ENCODE measurements at regions not wholly inside any gene's neighbourhood (a gene's known extent, or its start where the extent isn't known, plus 50 kb on each side); places are given as distances from the start of the nearest gene placed in this dataset.

DNA sequence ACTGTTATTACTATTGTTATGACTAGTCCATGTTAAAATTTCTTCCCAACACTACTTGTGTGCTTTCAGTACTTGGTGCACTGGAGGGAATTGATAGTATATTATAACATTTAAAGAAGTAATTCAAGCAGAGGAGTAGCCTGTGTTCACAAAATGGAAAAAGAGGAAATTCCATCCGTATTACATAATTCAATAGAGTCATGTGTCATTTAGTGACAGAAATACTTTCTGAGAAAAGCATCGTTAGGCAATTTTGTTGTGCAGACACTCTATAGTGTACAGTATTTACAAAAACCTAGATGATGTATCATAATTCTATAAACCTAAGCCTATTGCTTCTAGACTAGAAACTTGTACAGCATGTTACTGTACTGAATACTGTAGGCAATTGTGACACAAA, 78.3 kb upstream of the PCSK5 start:
- FAIRE-seq (no peak), DNase-seq (ENCODE audit: low spot score) (no peak), ATAC-seq (no peak)
- Histone ChIP-seq H2AFZ (ENCODE audit: low read length) (no peak overlapping the region), H4K20me1 (ENCODE audit: insufficient read depth, low read length) (no peaks in the 10 kb centered on the region), H3K9ac (ENCODE audit: insufficient read depth, low read depth, low read length) (no peak overlapping the region), H3K27ac (ENCODE audit: extremely low read length, insufficient read depth, low read length) (no peak overlapping the region), H3K27me3 (ENCODE audit: control insufficient read depth in 1 of 2, insufficient read depth in 2 of 2, low read length in 2 of 2) (no peaks in the 10 kb centered on the region), H3K36me3 (replicated peaks in 1 of 2; ENCODE audit: control insufficient read depth in 1 of 2, insufficient read depth in 2 of 2, low read length in 2 of 2) (no peaks in the 10 kb centered on the region), H3K4me2 (ENCODE audit: low read depth, low read length) (no peak overlapping the region), H3K4me3 (replicated peaks in 1 of 3; ENCODE audit: insufficient read depth in 1 of 3, low read depth in 2 of 3, low read length in 3 of 3) (no peak overlapping the region), H3K79me2 (ENCODE audit: insufficient read depth, low read length) (no peaks in the 10 kb centered on the region), H3K4me1 (ENCODE audit: insufficient read depth, low read length) (no peaks in the 10 kb centered on the region), H3K9me3 (ENCODE audit: low read length) (peaks cover 42% of the 10 kb centered on the region)
- in situ Hi-C loops (cut with HindIII; ENCODE audit: extremely low pct_ligation_motif_present, low pct_unique_long_range_greater_than_20kb) (no loop called here), intact Hi-C loops (cut with micrococcal nuclease; ENCODE audit: unreplicated experiment) (no loop called here)
- WGBS (ENCODE audit: low lambda C conversion rate): 4% methylated on average over 2 of the region's 2 CpGs
- ChIA-PET CTCF (ENCODE audit: low intra/inter-chr PET ratio, low total read pairs) (no interaction called here), POLR2A (no interaction called here)
- BruUV-seq (replicated peaks): no TSS peak
- TF ChIP-seq CEBPG (CRISPR knock-in tag; IDR thresholded peaks at IDR 0.05): no peak
- TF ChIP-seq CCDC6 (CRISPR knock-in tag; IDR thresholded peaks at IDR 0.05): no peak
- no peak for TF ChIP-seq MYNN (CRISPR knock-in tag; IDR thresholded peaks at IDR 0.05; ENCODE audit: low read depth)
- TF ChIP-seq, protein P1, sequence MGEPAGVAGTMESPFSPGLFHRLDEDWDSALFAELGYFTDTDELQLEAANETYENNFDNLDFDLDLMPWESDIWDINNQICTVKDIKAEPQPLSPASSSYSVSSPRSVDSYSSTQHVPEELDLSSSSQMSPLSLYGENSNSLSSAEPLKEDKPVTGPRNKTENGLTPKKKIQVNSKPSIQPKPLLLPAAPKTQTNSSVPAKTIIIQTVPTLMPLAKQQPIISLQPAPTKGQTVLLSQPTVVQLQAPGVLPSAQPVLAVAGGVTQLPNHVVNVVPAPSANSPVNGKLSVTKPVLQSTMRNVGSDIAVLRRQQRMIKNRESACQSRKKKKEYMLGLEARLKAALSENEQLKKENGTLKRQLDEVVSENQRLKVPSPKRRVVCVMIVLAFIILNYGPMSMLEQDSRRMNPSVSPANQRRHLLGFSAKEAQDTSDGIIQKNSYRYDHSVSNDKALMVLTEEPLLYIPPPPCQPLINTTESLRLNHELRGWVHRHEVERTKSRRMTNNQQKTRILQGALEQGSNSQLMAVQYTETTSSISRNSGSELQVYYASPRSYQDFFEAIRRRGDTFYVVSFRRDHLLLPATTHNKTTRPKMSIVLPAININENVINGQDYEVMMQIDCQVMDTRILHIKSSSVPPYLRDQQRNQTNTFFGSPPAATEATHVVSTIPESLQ (CRISPR knock-in tag; conservative IDR thresholded peaks at IDR 0.05): no peak
- TF ChIP-seq ZFYVE20 (CRISPR knock-in tag; IDR thresholded peaks at IDR 0.05; ENCODE audit: borderline replicate concordance, low read depth): no peak
- no peak for TF ChIP-seq ZNF432 (CRISPR knock-in tag; IDR thresholded peaks at IDR 0.05; ENCODE audit: borderline replicate concordance)
- no peak for TF ChIP-seq TFE3 (CRISPR knock-in tag; IDR thresholded peaks at IDR 0.05)
- no peak for TF ChIP-seq NPAS2 (CRISPR knock-in tag; IDR thresholded peaks at IDR 0.05; ENCODE audit: borderline replicate concordance)
- TF ChIP-seq MAF1 (CRISPR knock-in tag; IDR thresholded peaks at IDR 0.05; ENCODE audit: borderline replicate concordance): no peak
- TF ChIP-seq ZMAT5 (CRISPR knock-in tag; IDR thresholded peaks at IDR 0.05; ENCODE audit: borderline replicate concordance, low read depth): no peak
- no peak for TF ChIP-seq NFE2L1 (CRISPR knock-in tag; IDR thresholded peaks at IDR 0.05; ENCODE audit: borderline replicate concordance)
- TF ChIP-seq RBM39 (IDR thresholded peaks at IDR 0.05; ENCODE audit: low read depth, low read length, poor library complexity, severe bottlenecking): no peak
- TF ChIP-seq PRDM15 (CRISPR knock-in tag; IDR thresholded peaks at IDR 0.05): no peak
